ENCODE measurements at regions not wholly inside any gene's neighbourhood (a gene's known extent, or its start where the extent isn't known, plus 50 kb on each side); places are given as distances from the start of the nearest gene placed in this dataset.

DNA sequence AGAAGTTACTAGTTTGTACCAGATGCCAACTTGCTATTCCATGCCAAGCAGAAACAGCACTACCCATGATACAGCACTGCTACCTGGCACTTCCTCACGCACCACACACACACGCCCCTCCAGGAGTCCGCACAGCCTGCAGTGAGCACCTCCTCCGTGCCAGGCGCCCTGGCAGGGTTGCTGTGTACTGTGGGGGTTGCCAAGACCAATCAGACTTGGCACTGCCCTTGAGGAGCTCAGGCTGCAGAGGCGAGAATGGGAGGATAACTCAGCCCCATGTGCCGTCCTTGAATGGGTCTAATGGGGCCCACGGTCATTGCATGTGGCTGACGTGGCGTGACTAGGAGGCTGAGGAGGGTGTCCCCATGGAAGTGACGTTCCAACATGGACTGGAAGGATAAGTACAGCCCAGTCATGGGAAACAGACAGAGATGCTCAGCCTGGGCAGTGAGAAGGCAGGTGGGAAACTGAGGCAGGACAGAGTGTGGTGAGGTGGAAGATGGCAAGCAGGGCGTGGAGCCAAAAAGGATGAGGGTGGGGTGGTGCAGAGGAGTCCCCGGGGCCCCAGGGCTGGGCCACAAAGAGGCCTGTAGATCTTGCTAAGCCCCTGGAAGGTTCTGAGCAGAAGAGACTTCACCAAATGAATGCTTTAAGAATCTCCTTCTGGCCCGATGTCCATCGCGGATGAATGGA lies 65.3 kb upstream of the C14orf180 start:
- no peak for DNase-seq (ENCODE audit: low read depth in 2 of 2)

DNA sequence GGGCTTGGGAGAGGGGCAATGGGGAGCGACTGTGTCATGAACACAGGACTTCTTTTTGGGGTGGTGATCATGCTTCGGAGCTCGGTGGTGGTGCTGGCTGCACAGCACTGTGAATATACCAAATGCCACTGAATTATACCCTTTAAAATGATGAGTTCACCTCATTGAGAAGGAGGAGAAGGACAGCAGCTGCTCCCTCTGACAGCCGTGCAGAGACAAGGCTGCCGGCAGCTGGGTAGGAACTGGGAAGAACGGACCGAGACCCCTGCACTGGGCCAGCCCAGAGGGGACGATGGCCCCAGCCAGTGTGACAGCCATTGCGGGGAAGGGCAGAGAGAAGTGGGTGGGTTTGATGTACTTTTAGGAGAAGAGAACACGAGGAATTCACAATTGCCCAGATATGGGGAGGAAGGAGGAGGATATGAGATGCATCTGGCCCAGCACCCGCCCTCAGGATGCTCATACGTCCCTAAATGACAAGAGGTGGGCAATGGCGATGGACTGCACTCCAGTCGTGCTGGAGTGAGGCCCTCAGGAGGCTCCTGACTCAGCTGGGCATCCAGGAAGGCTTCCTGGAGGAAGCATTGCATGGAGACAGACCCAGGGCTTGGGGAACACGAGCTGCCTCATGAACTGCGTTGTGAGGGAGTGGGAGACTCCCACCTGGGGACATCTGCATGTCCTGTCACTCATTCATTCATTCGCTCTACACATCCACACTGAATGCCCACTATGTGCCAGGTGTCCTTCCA lies 64.3 kb upstream of the C14orf180 start:
- DNase-seq (ENCODE audit: low read depth in 2 of 2): no peak

DNA sequence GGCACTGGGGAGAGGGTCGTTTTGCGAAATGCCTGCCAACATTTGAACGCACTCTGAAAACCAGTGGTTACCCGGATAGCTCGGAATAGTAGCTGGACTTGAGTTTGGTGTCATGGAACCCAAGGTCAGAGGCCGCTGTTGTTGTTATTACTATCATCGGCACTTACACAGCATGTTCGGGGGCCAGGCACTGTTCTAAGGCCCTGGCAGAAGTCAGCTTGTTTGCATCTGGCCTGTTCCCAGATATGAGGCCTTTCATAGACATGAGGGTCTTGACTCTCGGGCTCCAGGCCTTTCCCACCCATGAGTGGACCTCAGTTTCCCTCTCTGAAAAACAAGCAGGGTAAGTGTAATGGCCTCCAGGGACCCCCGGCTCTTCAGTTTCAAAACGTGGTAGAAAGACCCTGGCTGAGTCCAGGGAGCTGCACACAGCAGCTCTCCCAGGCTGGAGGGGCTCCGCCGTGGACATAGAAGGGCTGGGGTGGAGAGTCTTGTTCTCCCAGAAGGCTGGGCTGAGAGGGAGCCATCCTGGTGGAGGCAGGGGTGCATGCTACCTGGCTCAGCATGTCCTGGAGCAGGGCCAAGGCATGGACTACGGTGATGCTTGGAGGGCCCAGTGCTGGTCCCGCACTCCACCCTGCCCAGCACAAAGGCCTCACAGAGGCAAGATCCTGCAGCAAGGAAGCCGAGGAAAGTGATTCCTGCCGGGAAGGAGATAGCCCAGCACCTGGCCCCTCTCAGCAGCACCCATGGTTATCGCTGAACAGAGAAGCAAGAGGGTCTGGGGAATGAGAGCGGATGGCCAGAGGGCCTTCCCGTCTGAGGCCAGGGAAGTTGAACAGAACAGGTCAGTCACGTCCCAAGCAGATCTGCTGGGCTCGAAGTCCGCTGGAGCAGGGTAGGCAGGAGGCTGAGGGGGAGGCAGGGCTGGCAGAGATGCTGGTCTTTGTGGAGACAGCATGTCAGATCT lies 63.5 kb upstream of the C14orf180 start:
- DNase-seq (ENCODE audit: low read depth in 2 of 2): no peak

DNA sequence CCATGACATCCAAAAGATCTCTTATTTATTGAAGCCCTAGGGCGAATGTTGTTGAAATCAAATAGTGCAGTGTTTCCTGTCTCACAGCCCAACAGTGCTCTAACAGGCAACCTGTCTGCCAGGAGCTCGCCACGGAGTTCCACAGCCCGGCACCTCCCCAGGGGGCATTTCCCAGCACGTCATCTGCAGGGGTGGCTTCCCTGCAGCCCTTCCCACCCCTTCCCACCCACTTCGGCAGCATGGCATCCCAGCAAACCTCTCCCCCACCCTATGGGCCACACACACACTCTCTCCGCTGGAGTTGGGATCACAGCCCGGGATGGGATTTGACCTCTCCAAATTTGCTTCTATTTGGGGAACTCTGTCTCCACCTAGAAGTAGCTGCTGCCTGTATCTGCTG lies 62.7 kb upstream of the C14orf180 start:
- no peak for DNase-seq (ENCODE audit: low read depth in 2 of 2)

DNA sequence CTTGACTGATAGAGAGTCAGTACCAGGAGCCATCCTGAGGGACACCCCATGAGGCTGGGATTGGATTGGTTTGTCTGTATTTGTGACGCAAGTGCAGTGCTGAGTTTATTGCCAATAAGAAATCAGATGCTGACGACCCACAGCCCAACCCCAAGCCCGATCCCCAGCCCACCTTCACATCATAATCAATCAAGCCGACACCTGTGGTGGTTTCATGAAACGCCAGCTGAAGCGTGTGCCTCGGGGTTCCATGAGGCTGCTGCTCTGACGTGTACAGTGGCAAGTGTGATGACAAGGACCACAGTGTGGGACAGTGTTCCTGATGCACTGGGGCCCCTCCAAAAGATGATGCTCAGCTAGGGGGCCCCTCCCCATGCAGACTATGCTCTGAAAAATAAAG lies 62.1 kb upstream of the C14orf180 start:
- no peak for DNase-seq (ENCODE audit: low read depth in 2 of 2)

DNA sequence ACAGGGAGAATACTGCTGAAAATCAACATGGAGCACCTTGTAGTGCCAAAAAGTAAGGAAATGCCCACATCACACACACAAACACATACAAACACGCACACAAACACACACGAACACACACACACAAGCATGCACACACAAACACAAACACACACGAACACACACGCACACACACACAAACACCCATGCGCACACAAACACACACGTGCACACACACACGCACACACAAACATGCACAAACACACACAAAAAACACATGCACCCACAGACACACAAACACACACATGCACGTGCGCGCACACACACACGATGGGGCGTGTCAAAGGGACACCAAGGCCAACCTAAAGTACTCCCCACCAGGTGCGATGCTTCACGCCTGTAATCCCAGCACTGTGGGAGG lies 61.7 kb upstream of the C14orf180 start:
- no peak for DNase-seq (ENCODE audit: low read depth in 2 of 2)

DNA sequence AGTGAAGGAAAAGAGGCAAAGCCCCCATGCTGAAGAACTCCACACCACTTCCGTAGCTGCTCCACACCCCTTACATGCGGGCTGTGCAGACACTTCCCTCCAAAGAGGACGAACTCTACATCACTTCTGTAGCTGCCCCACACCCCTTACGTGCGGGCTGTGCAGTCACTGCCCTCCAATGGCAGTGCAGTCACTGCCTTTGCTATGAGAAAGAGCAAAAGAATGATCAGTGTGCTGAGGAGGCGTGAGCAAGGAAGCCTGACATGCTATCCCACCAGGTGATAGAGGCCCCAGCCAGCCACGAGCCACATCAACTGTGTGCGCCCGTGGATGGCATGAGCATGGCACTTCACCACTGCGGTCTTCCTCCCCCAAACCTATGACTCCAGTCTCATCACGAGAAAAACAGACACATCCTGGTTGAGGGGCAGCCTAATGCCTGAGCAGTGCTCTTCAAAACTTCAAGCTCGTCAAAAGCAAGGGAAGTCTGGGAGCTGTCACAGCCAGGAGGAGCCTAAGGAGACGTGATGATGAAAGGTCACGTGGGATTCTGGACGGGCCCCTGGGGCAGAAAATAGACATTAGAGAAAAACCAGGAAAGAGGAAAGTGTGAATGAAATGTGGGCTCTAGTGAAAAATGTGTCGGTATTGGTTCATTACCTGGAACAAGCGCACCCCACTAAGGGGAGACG lies 60.8 kb upstream of the C14orf180 start:
- DNase-seq (ENCODE audit: low read depth in 2 of 2): no peak

DNA sequence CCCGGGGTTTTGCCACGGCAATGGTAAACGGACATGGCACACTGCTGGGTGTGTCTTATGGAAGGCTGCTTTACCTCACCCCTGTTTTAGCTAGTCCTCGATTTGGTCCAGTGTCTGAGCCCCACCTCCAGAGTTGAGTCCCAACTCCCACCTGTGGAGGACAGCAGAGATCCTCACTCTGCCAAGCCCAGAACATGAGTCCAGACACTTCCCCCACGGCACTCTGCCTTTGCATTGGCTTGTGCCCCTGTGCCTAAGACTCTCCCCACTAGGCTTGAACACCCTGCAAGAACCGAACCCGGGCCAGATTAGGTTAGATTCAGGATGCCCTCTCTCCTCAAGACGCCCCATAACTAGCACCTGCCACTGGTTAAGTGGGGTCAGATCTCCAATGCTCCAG lies 59.8 kb upstream of the C14orf180 start:
- DNase-seq (ENCODE audit: low read depth in 2 of 2): no peak

DNA sequence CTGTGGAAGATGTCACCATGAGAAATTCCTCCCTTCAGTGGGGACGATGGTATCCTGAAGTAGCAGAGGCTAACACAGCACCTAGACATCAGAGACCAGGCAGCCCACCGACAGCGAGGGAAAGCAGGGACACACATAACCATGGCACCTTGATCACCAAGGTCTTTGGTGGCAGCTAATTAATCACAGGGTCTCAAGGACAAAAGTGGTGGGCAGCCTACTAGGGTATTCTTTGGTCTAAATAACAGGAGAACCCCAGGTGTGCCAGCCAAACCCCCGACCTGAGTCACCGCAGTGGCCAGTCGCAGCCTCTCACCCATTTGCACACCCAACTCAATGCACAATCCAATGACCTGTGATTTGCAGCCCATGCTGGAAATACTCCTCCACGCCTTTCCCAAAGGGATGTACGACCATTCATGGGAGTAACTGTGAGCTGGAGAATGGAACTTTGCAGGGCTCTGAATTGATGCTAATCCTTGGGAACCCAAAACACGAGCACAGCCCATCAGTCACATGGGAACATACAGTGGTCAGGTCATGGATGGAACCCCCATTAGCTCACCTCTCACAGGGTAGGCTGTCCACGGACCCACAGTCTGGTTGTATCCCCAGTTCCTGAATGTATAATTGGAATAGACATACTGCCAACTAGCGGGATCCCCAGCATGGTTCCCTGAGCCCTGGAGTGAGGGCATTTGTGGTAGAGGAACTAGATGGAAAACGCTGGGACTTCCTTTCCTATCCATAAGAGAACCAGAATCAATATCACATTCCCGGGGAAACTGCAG lies 58.7 kb upstream of the C14orf180 start:
- DNase-seq (ENCODE audit: low read depth in 2 of 2): no peak

DNA sequence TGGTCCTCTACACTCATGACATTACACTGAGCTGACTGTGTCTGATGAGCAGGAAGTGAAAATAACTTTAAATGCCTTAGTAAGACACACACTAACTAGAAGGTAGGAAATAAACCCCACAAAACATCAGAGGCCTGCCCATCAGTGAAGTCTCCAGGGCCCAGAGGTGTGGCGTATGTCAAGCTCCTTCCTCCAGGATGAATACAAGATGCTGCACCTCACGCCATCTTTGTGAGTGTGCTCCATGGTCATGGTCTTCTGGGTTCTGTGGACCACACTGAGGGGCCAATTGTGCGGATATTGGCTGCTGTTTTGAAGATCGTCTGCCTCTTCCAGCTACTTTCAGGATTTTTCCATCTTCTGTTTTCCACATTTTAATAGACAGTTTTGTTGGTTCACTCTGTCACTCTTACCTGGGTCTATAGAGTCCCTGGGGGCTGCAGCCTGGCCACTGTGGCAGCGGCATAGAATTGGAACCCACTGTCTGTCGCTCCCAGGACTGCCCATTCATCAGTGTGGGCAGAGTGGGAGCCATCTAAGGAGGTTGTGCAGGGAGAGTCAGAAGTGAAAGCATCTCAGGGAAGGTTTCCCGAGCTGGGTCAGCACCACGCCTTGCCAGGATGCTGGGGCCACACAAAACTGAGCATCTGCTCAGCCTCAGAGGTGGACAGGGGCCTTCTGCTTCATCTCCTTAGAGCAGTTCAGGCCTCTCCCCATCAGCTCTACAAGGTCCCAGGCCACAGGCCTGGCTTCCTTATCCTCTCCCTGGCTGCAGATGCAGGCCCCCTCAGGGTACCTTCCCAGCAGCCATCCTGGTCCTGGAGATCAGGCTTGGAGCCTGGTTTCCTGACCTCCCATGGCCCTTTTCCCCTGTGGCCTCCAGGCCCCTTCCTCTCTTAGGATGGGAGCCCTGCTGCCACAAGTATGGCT lies 57.5 kb upstream of the C14orf180 start:
- DNase-seq (ENCODE audit: low read depth in 2 of 2): no peak

DNA sequence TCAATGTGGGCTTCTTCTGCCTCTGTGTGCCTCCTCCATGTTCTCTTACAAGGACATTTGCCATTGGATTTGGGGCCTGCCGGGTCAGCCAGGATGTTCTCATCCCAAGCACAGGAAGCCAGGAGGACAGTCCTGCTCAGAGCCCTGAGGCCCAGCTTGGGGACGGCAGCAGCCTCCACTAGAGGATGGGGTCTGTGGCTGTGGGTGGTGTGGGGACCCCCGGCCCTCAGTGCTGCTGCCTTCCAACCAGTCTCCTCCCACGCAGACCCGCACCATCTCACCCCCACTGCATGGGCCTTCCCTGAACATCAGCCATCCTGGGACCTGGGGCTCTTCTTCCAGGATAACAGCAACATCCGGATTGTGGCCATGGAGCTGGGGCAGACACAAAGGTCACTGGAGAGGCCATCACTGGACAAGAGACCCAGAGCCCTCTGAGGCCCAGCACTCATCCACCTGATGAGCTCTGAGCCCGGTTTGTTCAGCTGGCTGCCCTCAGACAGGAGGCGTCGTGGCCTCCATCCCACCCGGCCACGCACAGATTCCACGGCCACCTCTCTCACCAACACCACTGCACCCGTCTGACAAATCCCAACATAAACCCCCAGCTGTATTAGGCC lies 56.5 kb upstream of the C14orf180 start:
- DNase-seq (ENCODE audit: low read depth in 2 of 2): no peak

DNA sequence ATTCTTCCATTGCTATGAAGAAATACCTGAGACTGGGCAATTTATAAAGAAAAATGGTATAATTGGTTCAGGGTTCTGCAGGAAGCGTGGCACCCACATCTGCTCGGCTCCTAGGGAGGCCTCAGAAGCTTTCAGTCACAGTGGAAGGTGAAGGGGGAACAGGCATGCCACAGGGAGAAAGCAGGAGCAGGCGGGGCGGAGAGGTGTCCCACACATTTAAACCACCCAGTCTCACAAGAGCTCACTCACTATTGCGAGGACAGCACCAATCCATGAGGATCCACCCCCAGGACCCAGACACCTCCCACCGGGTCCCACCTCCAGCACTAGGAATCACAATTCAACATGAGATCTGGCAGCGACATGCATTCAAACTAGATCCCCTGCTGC lies 56.0 kb upstream of the C14orf180 start:
- DNase-seq (ENCODE audit: low read depth in 2 of 2): no peak

DNA sequence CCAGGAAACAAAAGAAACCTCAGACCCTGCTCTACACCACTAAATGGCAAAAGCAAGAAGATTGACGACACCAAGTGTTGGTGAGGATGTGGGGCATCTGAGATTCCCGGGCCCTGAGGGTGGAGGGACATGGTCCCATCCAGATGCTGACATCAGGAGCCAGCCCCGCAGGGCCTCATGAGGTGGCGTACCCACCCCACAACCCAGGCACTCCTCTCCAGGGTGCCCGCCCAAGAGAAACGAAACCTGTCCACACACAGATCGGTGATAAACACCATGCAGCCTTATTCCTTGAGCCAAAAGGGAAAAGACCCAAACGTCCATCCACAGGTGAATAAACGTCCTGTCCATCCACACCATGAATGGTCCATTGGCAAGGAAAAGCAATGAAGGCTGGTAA lies 54.8 kb upstream of the C14orf180 start:
- no peak for DNase-seq (ENCODE audit: low read depth in 2 of 2)

DNA sequence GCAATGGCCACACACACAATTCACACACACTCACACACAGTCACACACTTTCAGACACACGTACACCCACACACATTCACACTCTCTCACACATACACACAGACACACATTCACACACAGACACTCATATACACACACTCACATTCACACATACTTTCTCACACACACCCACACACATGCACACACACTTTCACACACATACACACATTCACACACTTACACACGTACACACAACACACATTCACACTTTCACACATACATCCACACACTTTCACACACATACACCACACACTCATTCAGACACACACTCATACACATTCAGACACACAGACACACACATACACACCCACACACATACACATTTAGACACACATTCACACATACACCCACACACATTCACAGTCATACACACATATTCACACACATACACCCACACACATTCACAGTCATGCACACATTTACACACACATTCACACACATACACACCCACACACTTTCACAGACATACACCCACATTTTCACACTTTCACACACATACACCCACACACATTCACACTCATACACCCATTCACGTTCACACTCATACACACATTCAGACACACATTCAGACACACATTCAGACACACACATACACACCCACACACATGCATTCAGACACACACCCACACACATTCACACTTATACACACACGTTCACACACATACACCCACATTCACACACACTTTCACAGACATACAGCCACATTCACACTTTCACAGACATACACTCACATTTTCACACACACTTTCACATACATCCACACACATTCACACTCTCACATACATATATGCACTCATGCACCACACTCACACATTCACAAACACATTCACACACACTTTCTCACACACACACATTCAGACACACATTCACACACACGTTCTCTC lies 52.6 kb upstream of the C14orf180 start:
- no peak for DNase-seq (ENCODE audit: low read depth in 2 of 2)

DNA sequence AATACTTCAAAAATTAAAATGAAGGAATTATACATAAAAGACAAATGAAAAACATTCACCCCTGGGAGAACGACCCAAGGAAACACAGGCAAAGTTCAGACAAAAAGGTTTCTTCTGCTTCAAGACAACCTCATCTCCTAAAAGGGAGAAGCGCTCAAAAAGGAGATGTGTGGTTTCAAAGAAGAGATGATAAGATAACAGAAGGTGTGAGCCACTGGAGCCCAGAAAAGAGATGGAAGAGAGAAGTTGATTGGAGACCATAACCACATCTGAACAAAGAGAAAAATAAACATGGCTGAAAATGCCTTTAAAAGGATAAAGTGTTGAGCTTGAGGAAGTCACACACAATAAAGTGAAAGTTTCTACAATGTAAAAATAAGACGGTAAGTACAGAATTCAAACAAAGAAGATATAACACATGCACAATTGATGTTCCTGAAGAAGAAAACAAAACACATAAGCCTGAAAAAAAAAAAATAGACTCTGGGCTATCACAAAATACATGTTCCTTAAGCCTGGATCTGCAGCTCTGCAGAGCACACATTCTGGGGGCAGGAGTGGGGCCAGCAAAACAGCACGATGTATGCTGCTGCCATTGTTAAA lies 51.6 kb upstream of the C14orf180 start:
- no peak for DNase-seq (ENCODE audit: low read depth in 2 of 2)

DNA sequence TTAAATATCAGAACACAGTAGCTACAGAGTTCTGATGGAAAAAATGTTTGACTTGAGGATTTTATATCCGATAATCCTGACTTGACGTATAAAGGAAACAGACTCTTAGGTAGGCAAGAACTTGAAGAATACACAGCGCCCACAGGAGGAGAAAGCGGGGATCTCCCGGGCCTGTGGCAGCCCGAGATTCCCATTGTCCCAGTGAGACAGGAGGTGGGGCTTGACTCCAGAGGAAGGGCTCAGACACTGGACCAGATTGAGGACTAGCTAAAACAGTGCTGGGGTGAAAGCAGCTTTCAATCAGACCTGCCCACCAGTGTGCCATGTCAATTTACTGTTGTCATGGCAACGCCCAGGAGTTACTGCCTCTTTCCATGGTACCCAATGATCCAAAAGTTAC lies 51.1 kb upstream of the C14orf180 start:
- no peak for DNase-seq (ENCODE audit: low read depth in 2 of 2)

All from stimulated activated CD4-positive, alpha-beta T cell treated with anti-CD3 and anti-CD28 coated beads, Interleukin-1b, Interleukin-23, amount 100 ng/mL, for 1 hour (primary cell).